Erythroblast (primary cell): ENCODE measurements at regions not wholly inside any gene's neighbourhood (a gene's known extent, or its start where the extent isn't known, plus 50 kb on each side); places are given as distances from the start of the nearest gene placed in this dataset.

Source experiments
- GATA1 ChIP-seq: IDR thresholded peaks from 2 replicates; pipeline ENCODE4 v1.6.1; 2011; ENCODE audit warnings: low read depth, mild to moderate bottlenecking, control low read depth, low read length, moderate library complexity
- POLR2A ChIP-seq: IDR thresholded peaks from 2 replicates; pipeline ENCODE4 v1.6.1; 2011; ENCODE audit warnings: mild to moderate bottlenecking, low read length

DNA sequence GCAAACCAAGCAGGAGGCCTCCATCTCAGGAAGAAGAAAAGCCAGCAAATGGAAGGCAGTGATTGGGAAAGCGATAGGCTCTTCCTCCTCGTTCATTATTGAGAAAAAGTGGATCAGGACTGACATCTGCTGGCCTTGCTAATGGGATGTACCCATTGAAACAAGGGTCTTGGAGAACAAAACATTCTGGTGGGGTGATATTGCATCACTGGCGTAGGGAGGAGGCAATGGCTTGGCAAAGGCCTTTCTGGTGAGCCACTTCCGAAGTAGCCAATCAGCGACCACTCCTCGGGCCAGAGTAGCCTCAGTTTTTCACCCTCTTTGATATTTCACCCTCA, 86.7 kb upstream of the NFIB start:
- TF ChIP-seq POLR2A (no peak), GATA1 (no peak)
